Ammon's horn (tissue), 1 donor: ENCODE measurements at regions not wholly inside any gene's neighbourhood (a gene's known extent, or its start where the extent isn't known, plus 50 kb on each side); places are given as distances from the start of the nearest gene placed in this dataset.

ENCODE experiments used
- DNase-seq: peaks from one replicate; pipeline ENCODE4 v3.0.0-alpha.2; 2016; ENCODE audit warnings: low spot score

GRCh38 chr11:71356904-71357303 is 91.3 kb downstream of the DHCR7 start:
- DNase-seq = no peak

GRCh38 chr11:71356280-71356876 is 91.8 kb downstream of the DHCR7 start:
- no peak for DNase-seq

- DNase-seq = no peak
Observed at GRCh38 chr11:71355281-71355680, 92.9 kb downstream of the DHCR7 start.

GRCh38 chr11:71354394-71355105 is 93.6 kb downstream of the DHCR7 start:
- no peak for DNase-seq

GRCh38 chr11:71352748-71353147 is 95.4 kb downstream of the DHCR7 start:
- no peak for DNase-seq

- no peak for DNase-seq
Observed at GRCh38 chr11:71352226-71352625, 96.0 kb downstream of the DHCR7 start.

- no peak for DNase-seq
Observed at GRCh38 chr11:71349627-71350026, 97.2 kb upstream of the SHANK2 start.

- DNase-seq = no peak
Observed at GRCh38 chr11:71343828-71344400, 91.5 kb upstream of the SHANK2 start.

- DNase-seq = peak; percentile 17
Observed at GRCh38 chr11:71342951-71343827, 90.8 kb upstream of the SHANK2 start.

- DNase-seq = no peak
Observed at GRCh38 chr11:71342116-71342515, 89.7 kb upstream of the SHANK2 start.

- DNase-seq = no peak
Observed at GRCh38 chr11:71341596-71341995, 89.2 kb upstream of the SHANK2 start.

GRCh38 chr11:71341173-71341572 is 88.8 kb upstream of the SHANK2 start:
- no peak for DNase-seq

GRCh38 chr11:71340086-71340606 is 87.8 kb upstream of the SHANK2 start:
- no peak for DNase-seq

- DNase-seq = no peak
Observed at GRCh38 chr11:71339396-71339881, 87.1 kb upstream of the SHANK2 start.

GRCh38 chr11:71338801-71339395 is 86.5 kb upstream of the SHANK2 start:
- DNase-seq = no peak

- DNase-seq = no peak
Observed at GRCh38 chr11:71336996-71337754, 84.8 kb upstream of the SHANK2 start.

- no peak for DNase-seq
Observed at GRCh38 chr11:71336176-71336995, 84.0 kb upstream of the SHANK2 start.

GRCh38 chr11:71335371-71335770 is 83.0 kb upstream of the SHANK2 start:
- no peak for DNase-seq

GRCh38 chr11:71334191-71334590 is 81.8 kb upstream of the SHANK2 start:
- no peak for DNase-seq

GRCh38 chr11:71333473-71333872 is 81.1 kb upstream of the SHANK2 start:
- DNase-seq = no peak
